NOMO-1 treated with DMSO at 0.1 percent for 48 hours (cell line): ENCODE measurements at regions not wholly inside any gene's neighbourhood (a gene's known extent, or its start where the extent isn't known, plus 50 kb on each side); places are given as distances from the start of the nearest gene placed in this dataset.

Experiments
- DNase-seq: peaks from one replicate; lab custom pipeline; 2025; ENCODE audit not compliant: unreplicated experiment; lab: John Stamatoyannopoulos, UW

- no peak for DNase-seq
Observed at GRCh38 chr10:111968647-111969046, 214.9 kb downstream of the GPAM start.

GRCh38 chr10:111970111-111970510 is 213.5 kb downstream of the GPAM start:
- no peak for DNase-seq

- DNase-seq = no peak
Observed at GRCh38 chr10:111972109-111972508, 211.5 kb downstream of the GPAM start.

- DNase-seq = no peak
Observed at GRCh38 chr10:111973306-111973705, 210.3 kb downstream of the GPAM start.

GRCh38 chr10:111973826-111974225 is 209.7 kb downstream of the GPAM start:
- no peak for DNase-seq

- no peak for DNase-seq
Observed at GRCh38 chr10:111974325-111974724, 209.2 kb downstream of the GPAM start.

GRCh38 chr10:111976557-111976956 is 207.0 kb downstream of the GPAM start:
- DNase-seq = no peak

- no peak for DNase-seq
Observed at GRCh38 chr10:111984057-111984456, 199.5 kb downstream of the GPAM start.

- no peak for DNase-seq
Observed at GRCh38 chr10:111986079-111986478, 197.5 kb downstream of the GPAM start.

- DNase-seq = no peak
Observed at GRCh38 chr10:111988646-111989045, 194.9 kb downstream of the GPAM start.

GRCh38 chr10:111989136-111989911 is 194.2 kb downstream of the GPAM start:
- no peak for DNase-seq

- DNase-seq = no peak
Observed at GRCh38 chr10:111990734-111991133, 192.8 kb downstream of the GPAM start.

GRCh38 chr10:111993321-111993720 is 190.2 kb downstream of the GPAM start:
- no peak for DNase-seq

- no peak for DNase-seq
Observed at GRCh38 chr10:111993872-111994426, 189.6 kb downstream of the GPAM start.

GRCh38 chr10:111996103-111996502 is 187.5 kb downstream of the GPAM start:
- no peak for DNase-seq

GRCh38 chr10:111998728-111999127 is 184.8 kb downstream of the GPAM start:
- no peak for DNase-seq

GRCh38 chr10:111999205-111999914 is 184.2 kb downstream of the GPAM start:
- no peak for DNase-seq

- no peak for DNase-seq
Observed at GRCh38 chr10:111999915-112000302, 183.7 kb downstream of the GPAM start.

GRCh38 chr10:112000466-112000865 is 183.1 kb downstream of the GPAM start:
- no peak for DNase-seq

- no peak for DNase-seq
Observed at GRCh38 chr10:112002206-112002605, 181.4 kb downstream of the GPAM start.

GRCh38 chr10:112004075-112004474 is 179.5 kb downstream of the GPAM start:
- DNase-seq = no peak

GRCh38 chr10:112005044-112005443 is 178.5 kb downstream of the GPAM start:
- DNase-seq = no peak
